Stimulated activated naive B cell treated with anti-CD40 and anti-IgM and Interleukin-4, amounts not matched to agents 10 μg/mL and 1 μg/mL and 100 μg/mL, for 72 hours (primary cell): ENCODE measurements at regions not wholly inside any gene's neighbourhood (a gene's known extent, or its start where the extent isn't known, plus 50 kb on each side); places are given as distances from the start of the nearest gene placed in this dataset.

Experiments
- ATAC-seq, 2 donors: fragments of 150-1000 bp; cut with Tn5 transposase; replicated peaks; 2 replicates each; pipeline ENCODE4 v1.10.0; 2021; ENCODE audit warnings: moderate library complexity in 1 of 2
- DNase-seq: peaks from one replicate; pipeline ENCODE4 v3.0.0; 2021
- H3K27ac Mint-ChIP-seq: one replicate; pipeline ENCODE4 v1.8.0; 2022; ENCODE audit warnings: mild to moderate bottlenecking, mixed read lengths
- H3K27me3 Mint-ChIP-seq, 2 donors: one replicate each; pipeline ENCODE4 v1.8.0; 2022; ENCODE audit warnings: mixed read lengths in 2 of 2
- H3K36me3 Mint-ChIP-seq, 2 donors: one replicate each; pipeline ENCODE4 v1.8.0; 2022; ENCODE audit warnings: mixed read lengths in 2 of 2, mild to moderate bottlenecking in 1 of 2
- H3K4me1 Mint-ChIP-seq, 2 donors: one replicate each; pipeline ENCODE4 v1.8.0; 2022; ENCODE audit warnings: mixed read lengths in 2 of 2, mild to moderate bottlenecking in 1 of 2
- H3K4me3 Mint-ChIP-seq, 2 donors: one replicate each; pipeline ENCODE4 v1.8.0; 2022; ENCODE audit warnings: mild to moderate bottlenecking in 2 of 2, mixed read lengths in 2 of 2, moderate library complexity in 1 of 2
- H3K9me3 Mint-ChIP-seq, 2 donors: one replicate each; pipeline ENCODE4 v1.8.0; 2022; ENCODE audit warnings: mixed read lengths in 2 of 2, mild to moderate bottlenecking in 1 of 2

DNA sequence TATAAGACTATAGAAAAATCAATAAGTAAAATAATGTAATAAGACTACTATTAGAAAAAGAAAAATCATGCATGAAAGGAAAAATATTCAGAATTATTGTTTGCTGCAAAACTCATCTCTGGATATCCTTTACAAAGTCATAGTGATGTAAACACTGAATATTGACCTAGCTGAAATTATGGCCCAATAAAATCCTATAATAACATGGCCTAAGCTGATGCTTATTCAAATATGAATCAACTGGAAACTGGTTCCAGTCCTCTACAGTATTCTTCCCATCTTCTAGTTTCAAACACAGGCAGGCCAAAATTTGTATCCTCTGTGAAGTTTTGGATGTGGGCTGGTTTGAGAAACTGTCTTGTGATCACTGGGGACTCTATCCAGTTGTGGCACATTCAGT lies 134.5 kb downstream of the CNTN3 start:
- no peaks in the 10 kb centered on the region for H3K36me3 Mint-ChIP-seq
- no peak for ATAC-seq

DNA sequence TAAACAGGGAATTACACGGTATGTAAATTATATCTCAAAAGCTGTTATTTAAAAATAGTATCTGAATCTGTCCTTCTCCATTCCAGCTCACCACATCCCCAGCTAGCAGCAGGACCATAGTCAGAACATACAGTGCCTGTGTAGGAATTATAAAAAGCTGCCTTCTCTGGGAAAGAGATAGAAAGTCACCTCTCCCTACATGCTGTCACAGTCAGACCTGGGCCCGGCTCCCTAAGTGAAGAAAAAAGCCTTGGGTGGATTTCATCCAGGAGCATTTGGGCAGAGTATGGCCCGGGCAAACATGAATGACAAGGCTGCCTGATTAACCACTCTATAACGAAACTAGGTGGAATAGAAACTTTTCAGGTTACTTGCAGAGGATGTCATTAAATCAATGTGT lies 144.1 kb downstream of the CNTN3 start:
- H3K4me1 Mint-ChIP-seq, result no peaks in the 10 kb centered on the region
- no peak overlapping the region for H3K27ac Mint-ChIP-seq
- ATAC-seq, result no peak
- DNase-seq, result no peak
- no peaks in the 10 kb centered on the region for H3K36me3 Mint-ChIP-seq
- H3K9me3 Mint-ChIP-seq, result peaks cover 5 to 10% of the 10 kb centered on the region in 2 donors
- H3K27me3 Mint-ChIP-seq, result no peaks in the 10 kb centered on the region
- no peak overlapping the region for H3K4me3 Mint-ChIP-seq

More for the DNA sequence above, 134.5 kb downstream of the CNTN3 start:
- Mint-ChIP-seq H3K4me3 (no peak overlapping the region), H3K27ac (no peak overlapping the region), H3K9me3 (peaks cover 5 to 7% of the 10 kb centered on the region in 2 donors), H3K27me3 (no peaks in the 10 kb centered on the region), H3K4me1 (no peaks in the 10 kb centered on the region)
- no peak for DNase-seq

DNA sequence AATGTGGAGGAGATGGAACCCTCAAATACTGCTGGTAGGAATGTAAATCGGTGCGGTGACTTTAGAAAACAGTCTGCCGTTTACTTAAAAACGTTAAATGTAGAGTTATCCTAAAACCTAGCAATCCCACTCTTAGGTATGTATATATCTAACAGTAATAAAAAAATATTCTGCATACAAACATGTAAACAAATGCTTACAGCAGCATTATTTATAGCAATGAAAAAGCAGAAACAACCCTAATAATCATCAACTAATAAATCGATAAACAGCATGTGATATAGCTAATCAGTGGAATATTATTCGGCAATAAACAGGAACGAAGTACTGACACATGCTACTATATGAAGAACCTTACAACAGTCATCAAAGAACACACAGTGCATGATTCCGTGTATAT lies 144.7 kb downstream of the CNTN3 start:
- Mint-ChIP-seq H3K27me3 (no peaks in the 10 kb centered on the region), H3K27ac (no peak overlapping the region), H3K9me3 (peaks cover 5 to 10% of the 10 kb centered on the region in 2 donors), H3K36me3 (no peaks in the 10 kb centered on the region), H3K4me3 (no peak overlapping the region), H3K4me1 (no peaks in the 10 kb centered on the region)
- ATAC-seq (no peak), DNase-seq (no peak)

DNA sequence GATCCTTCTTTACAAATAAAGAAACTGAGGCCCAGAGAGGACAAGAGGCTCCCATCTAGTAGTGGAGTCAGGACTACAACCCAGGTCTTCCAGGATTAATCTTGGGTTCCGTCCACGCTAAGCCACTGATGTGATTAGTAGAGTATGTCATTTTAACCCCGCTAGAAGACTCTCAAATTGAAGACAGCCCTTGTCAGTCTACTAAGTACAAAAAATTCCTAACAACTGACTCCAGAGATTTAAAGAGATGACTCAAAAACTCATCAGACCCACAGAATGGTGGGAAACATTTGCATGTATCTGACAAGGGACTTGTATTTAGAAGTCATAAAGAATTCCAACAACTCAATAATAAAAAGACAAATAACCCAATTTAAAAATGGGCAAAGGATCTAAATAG lies 145.3 kb downstream of the CNTN3 start:
- Mint-ChIP-seq H3K4me1 (no peaks in the 10 kb centered on the region), H3K9me3 (peaks cover 5 to 10% of the 10 kb centered on the region in 2 donors), H3K27me3 (no peaks in the 10 kb centered on the region), H3K27ac (no peak overlapping the region), H3K36me3 (no peaks in the 10 kb centered on the region), H3K4me3 (no peak overlapping the region)
- DNase-seq (no peak), ATAC-seq (no peak)

DNA sequence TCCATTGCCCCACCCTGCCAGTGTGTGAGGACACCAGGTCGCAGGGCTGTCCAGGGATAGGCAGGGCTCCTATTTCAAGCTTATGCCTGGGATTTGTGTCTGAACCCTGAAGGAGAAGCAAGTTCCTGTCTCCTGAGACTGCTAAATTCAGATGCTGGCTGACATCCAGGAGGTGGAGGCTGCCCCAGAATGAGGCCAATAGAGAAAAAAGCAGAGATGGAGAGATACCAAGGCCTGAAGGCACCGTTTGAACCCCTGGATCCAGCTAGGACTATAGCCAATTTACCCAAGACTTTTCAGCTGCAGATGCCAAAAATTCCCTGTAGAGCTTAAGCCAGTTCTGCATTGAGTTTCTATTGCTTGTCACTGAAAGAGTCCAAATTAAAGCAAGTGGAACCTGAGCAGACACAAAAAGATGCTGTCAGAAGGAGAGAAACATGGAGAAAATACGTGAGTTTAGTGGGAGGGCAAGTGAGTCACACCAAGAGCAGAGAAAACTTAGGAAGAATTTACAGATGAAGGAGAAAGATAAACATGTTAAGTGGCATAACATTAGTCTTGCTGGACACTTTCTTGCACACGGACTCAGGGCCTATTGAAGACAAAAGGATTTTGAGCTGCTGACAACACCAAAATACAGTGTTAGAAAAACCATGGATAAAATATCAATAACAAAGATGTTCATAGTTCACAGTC lies 148.6 kb downstream of the CNTN3 start:
- Mint-ChIP-seq H3K9me3 (peaks cover 2 to 8% of the 10 kb centered on the region in 2 donors), H3K27me3 (no peaks in the 10 kb centered on the region), H3K36me3 (no peaks in the 10 kb centered on the region), H3K4me1 (no peaks in the 10 kb centered on the region), H3K4me3 (no peak overlapping the region), H3K27ac (no peak overlapping the region)
- DNase-seq (no peak), ATAC-seq (no peak)

DNA sequence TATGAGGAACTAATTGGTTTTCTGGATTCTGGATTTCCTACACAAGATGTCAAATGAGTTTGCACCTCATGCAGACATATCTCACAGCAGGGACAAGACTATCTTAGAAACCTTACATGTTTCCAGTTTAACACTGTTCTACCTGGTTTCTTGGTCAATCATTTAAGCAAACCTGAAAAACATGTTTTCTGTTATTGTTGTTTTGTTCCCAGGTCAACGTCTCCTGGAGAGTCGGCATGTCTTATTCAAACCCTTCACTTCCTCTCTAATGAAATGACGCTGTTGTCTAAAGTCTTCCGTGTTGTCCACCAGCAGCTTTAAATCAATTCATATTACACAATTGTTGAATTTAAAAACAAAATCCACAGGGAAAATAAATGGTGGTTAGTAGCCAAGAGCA lies 150.9 kb downstream of the CNTN3 start:
- peaks cover 0 to 4% of the 10 kb centered on the region in 2 donors for H3K9me3 Mint-ChIP-seq
- no peak overlapping the region for H3K27ac Mint-ChIP-seq
- no peaks in the 10 kb centered on the region for H3K36me3 Mint-ChIP-seq
- H3K27me3 Mint-ChIP-seq, result no peaks in the 10 kb centered on the region
- no peak overlapping the region for H3K4me3 Mint-ChIP-seq
- DNase-seq, result no peak
- H3K4me1 Mint-ChIP-seq, result no peaks in the 10 kb centered on the region
- ATAC-seq, result no peak

DNA sequence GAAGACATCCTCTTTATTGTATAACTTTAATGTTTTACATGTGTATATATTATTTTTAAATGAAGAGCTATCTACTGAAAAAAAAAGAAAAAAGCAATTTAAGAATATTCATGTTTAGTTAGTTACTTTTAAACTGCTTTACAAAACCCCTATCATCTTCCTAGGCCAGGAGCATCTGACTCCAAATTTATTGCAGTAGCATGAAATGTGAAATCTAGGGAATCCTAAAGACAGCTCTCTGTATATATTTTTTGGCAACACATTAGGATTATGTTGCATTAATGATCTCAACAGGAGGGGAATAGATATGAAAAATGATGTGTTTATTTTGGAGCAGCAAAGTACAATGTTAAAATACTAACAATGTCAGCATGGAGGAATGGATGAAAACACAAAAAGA lies 158.3 kb downstream of the CNTN3 start:
- H3K4me1 Mint-ChIP-seq, result no peaks in the 10 kb centered on the region
- H3K4me3 Mint-ChIP-seq, result no peak overlapping the region
- no peak for DNase-seq
- no peak overlapping the region for H3K27ac Mint-ChIP-seq
- H3K9me3 Mint-ChIP-seq, result no peaks in the 10 kb centered on the region
- no peaks in the 10 kb centered on the region for H3K27me3 Mint-ChIP-seq
- no peak for ATAC-seq
- H3K36me3 Mint-ChIP-seq, result no peaks in the 10 kb centered on the region

DNA sequence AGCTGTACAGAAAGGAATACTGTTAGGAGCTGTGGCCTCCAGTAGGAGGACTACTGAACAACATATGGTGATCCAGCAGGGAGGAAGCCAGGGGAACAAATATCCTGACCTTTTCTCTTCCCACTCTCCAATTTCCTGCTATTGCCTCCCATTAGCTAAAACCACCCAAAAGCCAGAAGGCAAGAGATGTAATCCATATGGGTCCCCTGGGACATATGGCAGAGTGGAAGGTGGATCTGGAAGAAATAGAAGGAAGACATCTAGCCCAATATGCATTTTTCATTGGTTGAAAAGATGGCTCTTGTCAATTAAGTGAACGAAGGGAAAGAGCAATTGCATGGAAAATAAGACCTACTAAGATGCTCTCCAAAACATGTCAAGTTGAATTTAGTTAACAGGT lies 167.2 kb downstream of the CNTN3 start:
- DNase-seq (no peak), ATAC-seq (no peak)
- H3K27ac Mint-ChIP-seq, result no peak overlapping the region
- peaks cover 1 to 3% of the 10 kb centered on the region in 2 donors for H3K9me3 Mint-ChIP-seq
- no peaks in the 10 kb centered on the region for H3K36me3 Mint-ChIP-seq
- H3K27me3 Mint-ChIP-seq, result no peaks in the 10 kb centered on the region
- no peaks in the 10 kb centered on the region for H3K4me1 Mint-ChIP-seq
- no peak overlapping the region for H3K4me3 Mint-ChIP-seq

DNA sequence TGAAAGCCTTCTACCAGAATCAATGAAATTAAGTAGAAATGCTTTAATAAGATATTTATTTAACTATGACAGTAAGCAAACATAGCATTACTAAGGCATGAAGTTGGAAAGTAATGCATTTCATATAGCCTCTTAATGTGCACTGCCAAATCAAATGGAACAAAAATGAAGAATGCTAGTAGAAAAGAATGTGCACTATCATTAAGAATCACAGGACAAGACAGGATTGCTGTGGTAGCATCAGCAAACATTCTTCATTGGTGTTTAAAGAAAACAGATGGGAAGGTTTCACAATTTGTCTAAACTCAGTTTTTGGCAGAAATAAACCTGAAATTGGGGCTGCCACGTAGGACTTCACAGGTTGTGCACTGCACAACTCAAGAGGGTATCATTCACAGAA lies 168.9 kb downstream of the CNTN3 start:
- Mint-ChIP-seq H3K9me3 (peaks cover 1 to 3% of the 10 kb centered on the region in 2 donors), H3K27me3 (no peaks in the 10 kb centered on the region), H3K36me3 (no peaks in the 10 kb centered on the region), H3K4me1 (no peaks in the 10 kb centered on the region), H3K4me3 (no peak overlapping the region), H3K27ac (no peak overlapping the region)
- ATAC-seq (no peak), DNase-seq (no peak)

DNA sequence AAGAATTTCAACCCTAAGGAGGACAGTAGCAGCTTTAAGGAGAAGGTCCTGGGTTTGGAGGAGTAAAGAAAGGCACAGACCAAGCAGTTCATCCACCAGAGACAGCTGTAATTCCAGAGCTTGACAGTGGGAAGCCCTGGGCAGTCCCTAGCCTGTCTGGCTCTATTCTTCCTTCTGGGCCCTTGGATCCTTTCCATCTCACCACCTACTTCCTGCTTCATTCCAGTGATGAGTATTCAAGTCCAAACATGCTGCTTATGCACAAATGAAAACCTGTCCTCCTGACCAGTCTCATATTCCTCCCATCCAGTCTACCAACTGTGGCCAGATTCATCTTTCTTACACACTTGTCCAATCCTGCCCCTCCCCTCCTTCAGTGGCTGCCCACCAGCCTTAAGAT lies 171.4 kb downstream of the CNTN3 start:
- Mint-ChIP-seq H3K27ac (no peak overlapping the region), H3K4me1 (no peaks in the 10 kb centered on the region), H3K9me3 (peaks cover 1 to 3% of the 10 kb centered on the region in 2 donors), H3K4me3 (no peak overlapping the region), H3K27me3 (no peaks in the 10 kb centered on the region), H3K36me3 (no peaks in the 10 kb centered on the region)
- ATAC-seq, result no peak
- no peak for DNase-seq

DNA sequence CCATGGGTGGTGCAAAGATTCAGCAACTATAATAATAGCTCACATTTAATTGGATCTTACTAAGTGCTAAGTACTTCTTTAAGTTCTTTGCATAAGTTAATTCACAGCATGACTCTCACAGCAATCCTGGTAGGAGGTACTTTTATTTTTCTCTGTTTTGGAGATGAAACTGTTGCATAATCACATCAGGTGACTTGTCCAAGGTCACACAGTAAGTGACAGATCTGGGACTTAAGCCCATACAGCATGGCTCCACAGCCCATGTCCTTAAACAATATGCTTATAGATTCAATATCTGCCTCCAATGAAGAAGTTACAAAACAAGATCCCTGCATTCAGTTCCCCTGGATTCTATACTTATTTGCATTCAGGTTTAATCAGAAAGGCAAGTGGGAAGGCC lies 171.8 kb downstream of the CNTN3 start:
- no peak for DNase-seq
- Mint-ChIP-seq H3K9me3 (peaks cover 1 to 3% of the 10 kb centered on the region in 2 donors), H3K36me3 (no peaks in the 10 kb centered on the region), H3K27ac (no peak overlapping the region), H3K27me3 (no peaks in the 10 kb centered on the region), H3K4me1 (no peaks in the 10 kb centered on the region), H3K4me3 (no peak overlapping the region)
- ATAC-seq, result no peak

DNA sequence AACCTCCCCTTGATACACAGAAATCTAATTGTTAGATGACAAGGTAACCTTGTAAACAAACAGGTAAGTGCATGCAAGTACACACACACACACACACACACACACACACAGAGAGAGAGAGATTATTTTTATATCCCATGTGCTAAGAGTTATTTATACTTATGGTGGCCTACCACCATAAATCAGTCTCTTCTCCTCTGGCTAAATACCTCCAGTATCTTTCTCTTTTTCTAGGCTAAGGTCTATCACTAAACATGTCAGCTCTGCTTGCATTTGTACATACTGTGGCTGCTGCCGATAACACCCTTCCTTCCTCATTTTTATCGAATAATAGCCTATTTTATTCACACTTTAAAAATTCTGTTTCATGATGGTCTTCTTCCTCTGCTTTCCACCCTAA lies 172.4 kb downstream of the CNTN3 start:
- ATAC-seq, result no peak
- H3K27ac Mint-ChIP-seq, result no peak overlapping the region
- H3K9me3 Mint-ChIP-seq, result peaks cover 1 to 3% of the 10 kb centered on the region in 2 donors

DNA sequence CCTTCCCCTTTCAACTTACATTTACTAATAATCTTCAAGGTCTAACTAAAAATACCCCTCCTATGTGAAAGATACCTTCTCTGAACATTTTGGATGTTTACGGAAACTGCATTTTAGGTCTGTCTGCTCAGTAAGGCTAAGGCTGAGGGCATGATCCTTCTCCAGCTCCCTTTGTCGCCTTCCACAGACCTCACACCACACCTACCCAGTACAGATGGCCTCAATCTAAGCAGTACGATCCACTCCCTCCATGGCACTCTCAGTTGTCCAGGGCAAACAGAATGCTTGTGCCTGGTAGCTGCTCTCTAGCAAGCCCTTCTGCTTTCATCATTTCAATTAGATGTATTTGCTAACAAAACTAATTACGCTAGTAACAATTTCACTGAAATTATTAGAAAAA lies 178.3 kb downstream of the CNTN3 start:
- ATAC-seq, result no peak

More for the DNA sequence above, 172.4 kb downstream of the CNTN3 start:
- Mint-ChIP-seq H3K4me1 (no peaks in the 10 kb centered on the region), H3K4me3 (no peak overlapping the region), H3K36me3 (no peaks in the 10 kb centered on the region), H3K27me3 (no peaks in the 10 kb centered on the region)
- DNase-seq, result no peak

DNA sequence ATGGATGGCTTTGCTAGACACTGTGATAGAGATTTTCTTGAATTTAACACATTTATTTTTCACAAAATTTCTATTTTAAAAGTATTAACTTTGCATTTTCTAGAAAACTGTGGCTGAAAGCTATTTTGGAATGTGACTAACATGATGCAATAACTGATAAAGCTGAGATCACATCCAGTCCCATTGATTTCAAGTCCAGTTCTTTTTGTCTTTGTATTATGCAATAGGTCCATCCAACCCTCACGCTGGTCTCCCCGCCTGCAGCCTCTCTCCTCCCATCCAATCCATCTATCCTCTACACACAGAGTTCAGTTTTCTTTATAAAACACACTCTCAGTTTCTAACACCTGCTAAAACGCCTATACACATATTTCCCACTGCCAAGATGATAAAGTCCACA lies 178.8 kb downstream of the CNTN3 start:
- DNase-seq (no peak), ATAC-seq (no peak)
- H3K36me3 Mint-ChIP-seq, result no peaks in the 10 kb centered on the region
- H3K4me3 Mint-ChIP-seq, result no peak overlapping the region
- no peaks in the 10 kb centered on the region for H3K4me1 Mint-ChIP-seq
- peaks cover 2 to 4% of the 10 kb centered on the region in 2 donors for H3K9me3 Mint-ChIP-seq
- H3K27me3 Mint-ChIP-seq, result no peaks in the 10 kb centered on the region
- H3K27ac Mint-ChIP-seq, result no peak overlapping the region

More for the DNA sequence above, 178.3 kb downstream of the CNTN3 start:
- Mint-ChIP-seq H3K4me1 (no peaks in the 10 kb centered on the region), H3K9me3 (peaks cover 2 to 4% of the 10 kb centered on the region in 2 donors), H3K27ac (no peak overlapping the region), H3K36me3 (no peaks in the 10 kb centered on the region), H3K4me3 (no peak overlapping the region), H3K27me3 (no peaks in the 10 kb centered on the region)
- no peak for DNase-seq

DNA sequence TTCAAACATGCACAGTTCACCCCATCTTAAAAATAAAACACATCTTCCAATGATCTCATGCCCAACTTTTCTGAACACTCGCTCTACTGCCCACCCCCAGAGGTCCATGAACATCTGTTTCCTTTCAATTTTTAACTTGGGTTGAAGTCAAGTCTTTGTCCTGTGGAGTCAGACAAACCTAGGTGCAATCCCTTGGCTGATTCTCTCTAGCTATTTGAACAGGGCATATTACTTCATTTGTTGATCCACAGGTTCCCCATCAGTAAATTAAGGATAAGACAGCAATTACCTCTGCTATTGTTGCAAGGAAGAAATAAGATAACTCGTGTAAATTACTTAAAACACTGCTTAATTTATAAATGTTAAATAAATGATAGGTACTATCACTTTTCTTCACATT lies 180.1 kb downstream of the CNTN3 start:
- Mint-ChIP-seq H3K9me3 (peaks cover 3 to 4% of the 10 kb centered on the region in 2 donors), H3K36me3 (no peaks in the 10 kb centered on the region), H3K27me3 (no peaks in the 10 kb centered on the region), H3K27ac (no peak overlapping the region), H3K4me3 (no peak overlapping the region), H3K4me1 (no peaks in the 10 kb centered on the region)
- no peak for DNase-seq
- no peak for ATAC-seq

DNA sequence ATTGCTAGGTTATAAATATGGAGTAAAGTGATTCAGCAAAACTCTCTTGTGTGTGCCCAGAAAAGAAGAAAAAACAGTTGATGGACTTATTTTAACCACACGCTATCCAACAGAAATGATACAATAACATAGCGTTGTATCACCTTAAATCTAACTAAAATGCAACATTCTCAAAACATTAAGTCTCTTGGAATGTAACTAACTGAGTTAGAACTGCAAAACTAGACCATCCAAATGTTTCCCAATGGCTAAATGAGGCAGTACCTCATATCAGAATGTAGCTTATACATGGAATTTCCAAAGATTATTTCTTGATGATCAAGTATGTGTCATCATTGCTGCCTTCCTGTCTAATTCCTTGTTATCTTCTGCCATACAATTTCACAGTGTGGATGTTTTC lies 187.9 kb downstream of the CNTN3 start:
- ATAC-seq (no peak), DNase-seq (no peak)
- Mint-ChIP-seq H3K4me1 (no peaks in the 10 kb centered on the region), H3K9me3 (peaks cover 0 to 6% of the 10 kb centered on the region in 2 donors), H3K27ac (no peak overlapping the region), H3K36me3 (no peaks in the 10 kb centered on the region), H3K27me3 (no peaks in the 10 kb centered on the region), H3K4me3 (no peak overlapping the region)
